ENCODE measurements at regions not wholly inside any gene's neighbourhood (a gene's known extent, or its start where the extent isn't known, plus 50 kb on each side); places are given as distances from the start of the nearest gene placed in this dataset.

- H2AFZ ChIP-seq (ENCODE audit: low read depth) = no peak overlapping the region
- H3K9me2 ChIP-seq = no peaks in the 10 kb centered on the region
- H3K27ac ChIP-seq (ENCODE audit: low read depth in 2 of 2, low read length in 1 of 2) = no peak overlapping the region
- no peak overlapping the region for H3K4me2 ChIP-seq
- no peaks in the 10 kb centered on the region for H3K27me3 ChIP-seq (ENCODE audit: insufficient read depth)
- no peaks in the 10 kb centered on the region for H3F3A ChIP-seq (replicated peaks; ENCODE audit: insufficient read depth)
- no peak for DNase-seq
- H3K4me1 ChIP-seq (ENCODE audit: control insufficient read depth in 1 of 2, insufficient read depth in 2 of 2, low read depth in 1 of 2, low read length in 1 of 2) = peaks cover 0 to 3% of the 10 kb centered on the region in 2 experiments; a peak in 1 of 4 replicates
- H4K20me1 ChIP-seq (ENCODE audit: insufficient read depth) = no peaks in the 10 kb centered on the region
- TF ChIP-seq TAF1 (IDR thresholded peaks at IDR 0.05; ENCODE audit: borderline replicate concordance, low read depth, low read length) (no peak), TEAD4 (IDR thresholded peaks at IDR 0.05; ENCODE audit: borderline replicate concordance, insufficient read depth) (no peak), NRF1 (IDR thresholded peaks at IDR 0.05; ENCODE audit: low read depth, low read length) (no peak), USF1 (IDR thresholded peaks at IDR 0.05; ENCODE audit: borderline replicate concordance, low read depth) (no peak), POLR2AphosphoS5 (IDR thresholded peaks at IDR 0.05; ENCODE audit: low read depth, low read length) (no peak), ELF1 (IDR thresholded peaks at IDR 0.05) (no peak)
- TF ChIP-seq, protein P1, sequence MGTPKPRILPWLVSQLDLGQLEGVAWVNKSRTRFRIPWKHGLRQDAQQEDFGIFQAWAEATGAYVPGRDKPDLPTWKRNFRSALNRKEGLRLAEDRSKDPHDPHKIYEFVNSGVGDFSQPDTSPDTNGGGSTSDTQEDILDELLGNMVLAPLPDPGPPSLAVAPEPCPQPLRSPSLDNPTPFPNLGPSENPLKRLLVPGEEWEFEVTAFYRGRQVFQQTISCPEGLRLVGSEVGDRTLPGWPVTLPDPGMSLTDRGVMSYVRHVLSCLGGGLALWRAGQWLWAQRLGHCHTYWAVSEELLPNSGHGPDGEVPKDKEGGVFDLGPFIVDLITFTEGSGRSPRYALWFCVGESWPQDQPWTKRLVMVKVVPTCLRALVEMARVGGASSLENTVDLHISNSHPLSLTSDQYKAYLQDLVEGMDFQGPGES (IDR thresholded peaks at IDR 0.05; ENCODE audit: low read depth, low read length) = no peak
- H3K79me2 ChIP-seq (ENCODE audit: insufficient read depth) = no peaks in the 10 kb centered on the region
- ChIA-PET POLR2A (no interaction called here), CTCF (interaction anchor here (0.6 kb wide), 1 partner anchor 20 kb away, joined by 3 read pairs; no protein-coding TSS in a partner anchor)
- 36% methylated on average over 7 of the region's 9 CpGs for WGBS (ENCODE audit: low lambda C conversion rate)
- no peaks in the 10 kb centered on the region for H3K9me3 ChIP-seq
- H3K36me3 ChIP-seq (replicated peaks in 1 of 2; ENCODE audit: control insufficient read depth in 1 of 2, insufficient read depth in 2 of 2, low read length in 1 of 2) = no peaks in the 10 kb centered on the region
- H3K4me3 ChIP-seq (ENCODE audit: low read depth in 2 of 2, low read length in 1 of 2) = no peak overlapping the region
- H3K9ac ChIP-seq = no peak overlapping the region
These were observed 427.6 kb downstream of the GADD45G start for GRCh38 chr9:90032296-90033027.

GRCh38 chr9:90033028-90033650 is 428.3 kb downstream of the GADD45G start:
- Histone ChIP-seq H3K4me3 (ENCODE audit: low read depth in 2 of 2, low read length in 1 of 2) (no peak overlapping the region), H3K4me1 (ENCODE audit: control insufficient read depth in 1 of 2, insufficient read depth in 2 of 2, low read depth in 1 of 2, low read length in 1 of 2) (peaks cover 0 to 3% of the 10 kb centered on the region in 2 experiments; a peak in 1 of 4 replicates), H3K4me2 (no peak overlapping the region), H3K79me2 (ENCODE audit: insufficient read depth) (no peaks in the 10 kb centered on the region), H3K36me3 (replicated peaks in 1 of 2; ENCODE audit: control insufficient read depth in 1 of 2, insufficient read depth in 2 of 2, low read length in 1 of 2) (no peaks in the 10 kb centered on the region), H3K9me2 (no peaks in the 10 kb centered on the region), H3K9me3 (no peaks in the 10 kb centered on the region), H4K20me1 (ENCODE audit: insufficient read depth) (no peaks in the 10 kb centered on the region), H3K27me3 (ENCODE audit: insufficient read depth) (no peaks in the 10 kb centered on the region), H3F3A (replicated peaks; ENCODE audit: insufficient read depth) (no peaks in the 10 kb centered on the region), H2AFZ (ENCODE audit: low read depth) (no peak overlapping the region), H3K9ac (no peak overlapping the region), H3K27ac (ENCODE audit: low read depth in 2 of 2, low read length in 1 of 2) (no peak overlapping the region)
- TF ChIP-seq YY1 (IDR thresholded peaks at IDR 0.05; ENCODE audit: low read depth) (no peak), RAD21 (IDR thresholded peaks at IDR 0.05; ENCODE audit: low read length) (no peak), GABPA (IDR thresholded peaks at IDR 0.05; ENCODE audit: low read depth) (no peak), FOXM1 (IDR thresholded peaks at IDR 0.05; ENCODE audit: low read depth) (no peak)
- WGBS (ENCODE audit: low lambda C conversion rate) = 68% methylated on average over 6 of the region's 7 CpGs
- ChIA-PET POLR2A (no interaction called here), CTCF (interaction anchor here (0.6 kb wide), 1 partner anchor 20 kb away, joined by 3 read pairs; no protein-coding TSS in a partner anchor)
- no peak for DNase-seq

Measured in SK-N-SH (cell line).